HG03139 (cell line): ENCODE measurements at regions not wholly inside any gene's neighbourhood (a gene's known extent, or its start where the extent isn't known, plus 50 kb on each side); places are given as distances from the start of the nearest gene placed in this dataset.
"Not testable (repeated sequence)": the region's sequence is repeated elsewhere in the genome, so short reads cannot be mapped to it uniquely, and the experiment has no call there.

Experiments
- ATAC-seq: cut with Tn5 transposase; IDR thresholded peaks from one replicate; pipeline ENCODE4 v1.9.1; 2021; ENCODE audit not compliant: unreplicated experiment

GRCh38 chr21:15932726-15933125 is 202.9 kb downstream of the USP25 start:
- no peak for ATAC-seq

GRCh38 chr21:15935530-15935929 is 205.7 kb downstream of the USP25 start:
- no peak for ATAC-seq

GRCh38 chr21:15943009-15943666 is 213.4 kb downstream of the USP25 start:
- no peak for ATAC-seq

- no peak for ATAC-seq
These were observed 217.9 kb downstream of the USP25 start for GRCh38 chr21:15947677-15948076.

- no peak for ATAC-seq
These were observed 223.9 kb downstream of the USP25 start for GRCh38 chr21:15953551-15954116.

- no peak for ATAC-seq
These were observed 234.6 kb downstream of the USP25 start for GRCh38 chr21:15964236-15964855.

GRCh38 chr21:15966231-15966630 is 236.4 kb downstream of the USP25 start:
- no peak for ATAC-seq

- no peak for ATAC-seq
These were observed 236.9 kb downstream of the USP25 start for GRCh38 chr21:15966651-15967050.

- ATAC-seq, result no peak
These were observed 237.9 kb downstream of the USP25 start for GRCh38 chr21:15967661-15968060.

GRCh38 chr21:15968776-15969310 is 239.1 kb downstream of the USP25 start:
- ATAC-seq, result no peak

- ATAC-seq, result no peak
These were observed 247.0 kb downstream of the USP25 start for GRCh38 chr21:15976807-15977206.

- ATAC-seq, result no peak
These were observed 248.5 kb downstream of the USP25 start for GRCh38 chr21:15978215-15978738.

GRCh38 chr21:15979493-15979892 is 249.7 kb downstream of the USP25 start:
- ATAC-seq, result not testable (repeated sequence)

GRCh38 chr21:15986277-15986676 is 256.5 kb downstream of the USP25 start:
- no peak for ATAC-seq

- no peak for ATAC-seq
These were observed 262.4 kb downstream of the USP25 start for GRCh38 chr21:15992171-15992570.

- no peak for ATAC-seq
These were observed 264.2 kb downstream of the USP25 start for GRCh38 chr21:15993951-15994350.

GRCh38 chr21:15999741-16000140 is 270.0 kb downstream of the USP25 start:
- ATAC-seq, result no peak

GRCh38 chr21:16002874-16003466 is 273.2 kb downstream of the USP25 start:
- ATAC-seq, result no peak

- no peak for ATAC-seq
These were observed 274.3 kb downstream of the USP25 start for GRCh38 chr21:16004086-16004485.

- no peak for ATAC-seq
These were observed 274.7 kb downstream of the USP25 start for GRCh38 chr21:16004523-16004922.

- no peak for ATAC-seq
These were observed 276.2 kb downstream of the USP25 start for GRCh38 chr21:16005996-16006395.

GRCh38 chr21:16007943-16008342 is 278.2 kb downstream of the USP25 start:
- no peak for ATAC-seq
